ENCODE measurements at regions not wholly inside any gene's neighbourhood (a gene's known extent, or its start where the extent isn't known, plus 50 kb on each side); places are given as distances from the start of the nearest gene placed in this dataset.

- Histone ChIP-seq H3K27ac (ENCODE audit: low read depth, low read length, poor library complexity, severe bottlenecking) (no peak overlapping the region), H3K9me3 (ENCODE audit: low read length) (no peaks in the 10 kb centered on the region), H3K79me2 (ENCODE audit: insufficient read depth, low read depth, low read length) (no peaks in the 10 kb centered on the region), H3K36me3 (ENCODE audit: insufficient read depth, low read length) (no peaks in the 10 kb centered on the region), H3K9me2 (ENCODE audit: insufficient read depth, low read length) (no peaks in the 10 kb centered on the region), H3K4me1 (ENCODE audit: insufficient read depth, low read length, poor library complexity, severe bottlenecking) (no peaks in the 10 kb centered on the region), H3K4me3 (ENCODE audit: low read depth, low read length, poor library complexity, severe bottlenecking) (no peak overlapping the region), H3K4me2 (ENCODE audit: low read length) (peak overlapping the region; percentile 8; the same call in 1 of the 2 replicates), H4K20me1 (ENCODE audit: insufficient read depth, low read length) (no peaks in the 10 kb centered on the region), H2AFZ (ENCODE audit: low read length) (peak overlapping the region; percentile 39; the same call in 1 of the 2 replicates)
- BruUV-seq (replicated peaks) = no TSS peak
- TF ChIP-seq EZH2phosphoT487 (IDR thresholded peaks at IDR 0.05; ENCODE audit: borderline replicate concordance, low read depth, low read length) (no peak), CTCF (conservative IDR thresholded peaks at IDR 0.05; ENCODE audit: low read length) (peak; percentile 98)
- intact Hi-C loops (cut with micrococcal nuclease; ENCODE audit: unreplicated experiment) = loop anchor here (1.0 to 2.0 kb wide), 3 partner anchors 96 to 548 kb away; partner anchors contain the start of gene CCDC175
- peak; percentile 76 for DNase-seq (ENCODE audit: low spot score)
- CTCF ChIA-PET (ENCODE audit: unreplicated experiment) = no interaction called here
- POLR2A ChIA-PET = interaction anchor here (0.6 to 0.8 kb wide), 2 partner anchors 94 to 334 kb away, joined by 3 read pairs; no protein-coding TSS in a partner anchor
Measured at GRCh38 chr14:59028476-59029202, 159.8 kb upstream of the DAAM1 start.

- Histone ChIP-seq H3K9me3 (ENCODE audit: low read length) (no peaks in the 10 kb centered on the region), H3K27ac (ENCODE audit: low read depth, low read length, poor library complexity, severe bottlenecking) (no peak overlapping the region), H3K4me1 (ENCODE audit: insufficient read depth, low read length, poor library complexity, severe bottlenecking) (no peaks in the 10 kb centered on the region), H4K20me1 (ENCODE audit: insufficient read depth, low read length) (no peaks in the 10 kb centered on the region), H3K4me2 (ENCODE audit: low read length) (no peak overlapping the region), H3K4me3 (ENCODE audit: low read depth, low read length, poor library complexity, severe bottlenecking) (no peak overlapping the region), H3K36me3 (ENCODE audit: insufficient read depth, low read length) (no peaks in the 10 kb centered on the region), H3K9me2 (ENCODE audit: insufficient read depth, low read length) (no peaks in the 10 kb centered on the region), H2AFZ (ENCODE audit: low read length) (no peak overlapping the region), H3K79me2 (ENCODE audit: insufficient read depth, low read depth, low read length) (no peaks in the 10 kb centered on the region)
- intact Hi-C loops (cut with micrococcal nuclease; ENCODE audit: unreplicated experiment) = no loop called here
- no peak for DNase-seq (ENCODE audit: low spot score)
- ChIA-PET CTCF (ENCODE audit: unreplicated experiment) (no interaction called here), POLR2A (interaction anchor here (0.7 kb wide), 1 partner anchor 388 kb away, joined by 3 read pairs; no protein-coding TSS in a partner anchor)
- BruUV-seq (replicated peaks) = no TSS peak
- no peak for TF ChIP-seq CTCF (conservative IDR thresholded peaks at IDR 0.05; ENCODE audit: low read length)
Measured at GRCh38 chr14:59032826-59033225, 155.6 kb upstream of the DAAM1 start.

- Histone ChIP-seq H3K36me3 (ENCODE audit: insufficient read depth, low read length) (no peaks in the 10 kb centered on the region), H4K20me1 (ENCODE audit: insufficient read depth, low read length) (no peaks in the 10 kb centered on the region), H3K4me2 (ENCODE audit: low read length) (no peak overlapping the region), H3K4me3 (ENCODE audit: low read depth, low read length, poor library complexity, severe bottlenecking) (no peak overlapping the region), H3K79me2 (ENCODE audit: insufficient read depth, low read depth, low read length) (no peaks in the 10 kb centered on the region), H3K9me3 (ENCODE audit: low read length) (no peaks in the 10 kb centered on the region), H3K4me1 (ENCODE audit: insufficient read depth, low read length, poor library complexity, severe bottlenecking) (no peaks in the 10 kb centered on the region), H2AFZ (ENCODE audit: low read length) (no peak overlapping the region), H3K9me2 (ENCODE audit: insufficient read depth, low read length) (no peaks in the 10 kb centered on the region), H3K27ac (ENCODE audit: low read depth, low read length, poor library complexity, severe bottlenecking) (no peak overlapping the region)
- intact Hi-C loops (cut with micrococcal nuclease; ENCODE audit: unreplicated experiment) = no loop called here
- TF ChIP-seq EZH2phosphoT487 (IDR thresholded peaks at IDR 0.05; ENCODE audit: borderline replicate concordance, low read depth, low read length) (no peak), CTCF (conservative IDR thresholded peaks at IDR 0.05; ENCODE audit: low read length) (no peak)
- CTCF ChIA-PET (ENCODE audit: unreplicated experiment) = no interaction called here
- POLR2A ChIA-PET = no interaction called here
- BruUV-seq (replicated peaks) = no TSS peak
- no peak for DNase-seq (ENCODE audit: low spot score)
Measured at GRCh38 chr14:59036134-59036533, 152.3 kb upstream of the DAAM1 start.

Measured in OCI-LY7 (cell line).